ENCODE measurements at regions not wholly inside any gene's neighbourhood (a gene's known extent, or its start where the extent isn't known, plus 50 kb on each side); places are given as distances from the start of the nearest gene placed in this dataset.

DNA sequence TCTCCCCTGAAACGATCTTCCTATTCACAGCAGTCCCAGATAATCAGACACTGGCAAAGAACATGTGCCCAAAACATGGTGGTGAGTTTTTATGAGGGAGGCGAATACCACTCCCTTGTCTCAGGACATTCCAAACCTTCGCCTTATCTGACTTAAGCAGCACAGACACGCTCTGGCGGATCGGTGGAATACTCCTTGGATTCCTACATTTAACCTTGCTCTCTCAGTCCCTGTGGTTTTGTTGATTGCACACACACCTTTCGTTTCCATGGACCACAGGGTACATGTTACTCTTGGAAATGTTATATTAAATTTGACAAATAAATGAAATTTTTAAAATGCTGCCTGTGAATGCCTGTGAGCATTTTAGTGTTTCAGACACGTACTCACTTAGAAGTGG is 87.8 kb upstream of the CPEB4 start:
- DNase-seq (ENCODE audit: low read depth in 4 of 6, low spot score in 6 of 6), result no peak
- Histone ChIP-seq H3K27ac (ENCODE audit: low read depth, low read length) (no peak overlapping the region), H3K4me1 (ENCODE audit: control insufficient read depth, insufficient read depth, low read length) (peaks cover 6% of the 10 kb centered on the region), H3K27me3 (ENCODE audit: control insufficient read depth, insufficient read depth, low read length) (no peaks in the 10 kb centered on the region), H3K4me3 (ENCODE audit: low read depth, low read length) (no peak overlapping the region), H3K9me3 (ENCODE audit: control insufficient read depth, insufficient read depth, low read length) (no peaks in the 10 kb centered on the region), H3K36me3 (ENCODE audit: control insufficient read depth, insufficient read depth, low read length) (no peaks in the 10 kb centered on the region)
- 71% methylated on average over 1 of the region's 8 CpGs for WGBS (ENCODE audit: insufficient coverage)

GRCh38 chr5:173801006-173801405 is 87.1 kb upstream of the CPEB4 start:
- H3K36me3 ChIP-seq (ENCODE audit: control insufficient read depth, insufficient read depth, low read length), result no peaks in the 10 kb centered on the region
- H3K27ac ChIP-seq (ENCODE audit: low read depth, low read length), result no peak overlapping the region
- 80% methylated on average over 5 of the region's 8 CpGs for WGBS (ENCODE audit: insufficient coverage)

GRCh38 chr5:173802670-173803165 is 85.4 kb upstream of the CPEB4 start:
- 87% methylated on average over 3 of the region's 7 CpGs for WGBS (ENCODE audit: insufficient coverage)
- Histone ChIP-seq H3K4me1 (ENCODE audit: control insufficient read depth, insufficient read depth, low read length) (peaks cover 21% of the 10 kb centered on the region), H3K4me3 (ENCODE audit: low read depth, low read length) (no peak overlapping the region), H3K27me3 (ENCODE audit: control insufficient read depth, insufficient read depth, low read length) (no peaks in the 10 kb centered on the region), H3K9me3 (ENCODE audit: control insufficient read depth, insufficient read depth, low read length) (no peaks in the 10 kb centered on the region), H3K36me3 (ENCODE audit: control insufficient read depth, insufficient read depth, low read length) (no peaks in the 10 kb centered on the region), H3K27ac (ENCODE audit: low read depth, low read length) (no peak overlapping the region)
- DNase-seq (ENCODE audit: low read depth in 4 of 6, low spot score in 6 of 6), result no peak

More at GRCh38 chr5:173801006-173801405, 87.1 kb upstream of the CPEB4 start:
- no peak for DNase-seq (ENCODE audit: low read depth in 4 of 6, low spot score in 6 of 6)
- H3K9me3 ChIP-seq (ENCODE audit: control insufficient read depth, insufficient read depth, low read length), result no peaks in the 10 kb centered on the region
- H3K4me3 ChIP-seq (ENCODE audit: low read depth, low read length), result no peak overlapping the region
- H3K4me1 ChIP-seq (ENCODE audit: control insufficient read depth, insufficient read depth, low read length), result peaks cover 6% of the 10 kb centered on the region
- H3K27me3 ChIP-seq (ENCODE audit: control insufficient read depth, insufficient read depth, low read length), result no peaks in the 10 kb centered on the region

- no peaks in the 10 kb centered on the region for H3K9me3 ChIP-seq (ENCODE audit: control insufficient read depth, insufficient read depth, low read length)
- H3K27me3 ChIP-seq (ENCODE audit: control insufficient read depth, insufficient read depth, low read length), result no peaks in the 10 kb centered on the region
- peaks cover 21% of the 10 kb centered on the region for H3K4me1 ChIP-seq (ENCODE audit: control insufficient read depth, insufficient read depth, low read length)
- H3K36me3 ChIP-seq (ENCODE audit: control insufficient read depth, insufficient read depth, low read length), result no peaks in the 10 kb centered on the region
- no peak for DNase-seq (ENCODE audit: low read depth in 4 of 6, low spot score in 6 of 6)
- no peak overlapping the region for H3K4me3 ChIP-seq (ENCODE audit: low read depth, low read length)
- H3K27ac ChIP-seq (ENCODE audit: low read depth, low read length), result no peak overlapping the region
- whole genome bisulfite sequencing (ENCODE audit: insufficient coverage), result 100% methylated on average over 2 of the region's 7 CpGs
Measured at GRCh38 chr5:173804579-173804978, 83.6 kb upstream of the CPEB4 start.

DNA sequence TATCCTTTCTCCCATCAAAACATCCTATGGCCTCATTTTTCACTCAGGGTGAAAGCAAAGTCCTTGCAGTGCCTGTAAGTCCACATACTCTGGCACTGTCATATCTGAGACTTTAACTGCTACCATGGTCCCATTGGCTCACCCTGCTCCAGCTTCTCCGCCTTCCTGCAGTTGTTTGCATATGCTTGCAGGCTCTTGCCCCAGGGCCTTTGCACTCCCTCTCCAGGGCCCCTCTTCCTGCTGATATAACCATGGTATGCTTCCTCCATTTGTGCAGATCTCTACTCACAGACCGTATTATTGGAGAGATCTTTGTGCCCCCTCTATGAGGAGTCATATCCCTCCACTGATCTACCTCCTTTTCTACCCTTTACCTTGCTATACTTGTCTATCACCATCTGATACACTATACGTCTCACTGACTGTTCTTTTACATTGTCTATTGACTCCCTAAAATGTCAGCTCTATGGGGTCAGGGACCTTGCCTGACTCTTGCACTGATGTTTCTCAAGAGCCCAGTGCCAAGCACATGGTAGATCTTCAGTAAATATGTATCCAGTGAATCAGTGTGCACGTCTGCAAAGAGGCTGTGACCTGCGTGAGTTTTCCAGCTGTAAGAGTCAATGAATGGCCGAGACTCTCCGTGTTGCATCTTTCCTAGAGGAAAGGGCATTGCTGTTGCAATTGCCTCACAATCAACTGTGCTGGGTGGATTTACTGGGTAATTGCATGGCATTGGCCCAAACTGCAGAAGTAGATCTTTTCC is 81.7 kb upstream of the CPEB4 start:
- H3K27me3 ChIP-seq (ENCODE audit: control insufficient read depth, insufficient read depth, low read length), result no peaks in the 10 kb centered on the region
- H3K9me3 ChIP-seq (ENCODE audit: control insufficient read depth, insufficient read depth, low read length), result no peaks in the 10 kb centered on the region
- no peak for DNase-seq (ENCODE audit: low read depth in 4 of 6, low spot score in 6 of 6)
- no peaks in the 10 kb centered on the region for H3K36me3 ChIP-seq (ENCODE audit: control insufficient read depth, insufficient read depth, low read length)
- no peak overlapping the region for H3K4me3 ChIP-seq (ENCODE audit: low read depth, low read length)
- 54% methylated on average over 7 of the region's 7 CpGs for WGBS (ENCODE audit: insufficient coverage)
- H3K27ac ChIP-seq (ENCODE audit: low read depth, low read length), result peak overlapping the region; percentile 62
- H3K4me1 ChIP-seq (ENCODE audit: control insufficient read depth, insufficient read depth, low read length), result peaks cover 21% of the 10 kb centered on the region

GRCh38 chr5:173807181-173807655 is 80.9 kb upstream of the CPEB4 start:
- peak overlapping the region; percentile 62 for H3K27ac ChIP-seq (ENCODE audit: low read depth, low read length)
- no peaks in the 10 kb centered on the region for H3K9me3 ChIP-seq (ENCODE audit: control insufficient read depth, insufficient read depth, low read length)
- peaks cover 21% of the 10 kb centered on the region for H3K4me1 ChIP-seq (ENCODE audit: control insufficient read depth, insufficient read depth, low read length)
- H3K4me3 ChIP-seq (ENCODE audit: low read depth, low read length), result no peak overlapping the region
- 45% methylated on average over 11 of the region's 17 CpGs for WGBS (ENCODE audit: insufficient coverage)
- H3K36me3 ChIP-seq (ENCODE audit: control insufficient read depth, insufficient read depth, low read length), result no peaks in the 10 kb centered on the region
- peak; percentile 56 to 83 (median 64) for DNase-seq (ENCODE audit: low read depth in 4 of 6, low spot score in 6 of 6)
- H3K27me3 ChIP-seq (ENCODE audit: control insufficient read depth, insufficient read depth, low read length), result no peaks in the 10 kb centered on the region

DNA sequence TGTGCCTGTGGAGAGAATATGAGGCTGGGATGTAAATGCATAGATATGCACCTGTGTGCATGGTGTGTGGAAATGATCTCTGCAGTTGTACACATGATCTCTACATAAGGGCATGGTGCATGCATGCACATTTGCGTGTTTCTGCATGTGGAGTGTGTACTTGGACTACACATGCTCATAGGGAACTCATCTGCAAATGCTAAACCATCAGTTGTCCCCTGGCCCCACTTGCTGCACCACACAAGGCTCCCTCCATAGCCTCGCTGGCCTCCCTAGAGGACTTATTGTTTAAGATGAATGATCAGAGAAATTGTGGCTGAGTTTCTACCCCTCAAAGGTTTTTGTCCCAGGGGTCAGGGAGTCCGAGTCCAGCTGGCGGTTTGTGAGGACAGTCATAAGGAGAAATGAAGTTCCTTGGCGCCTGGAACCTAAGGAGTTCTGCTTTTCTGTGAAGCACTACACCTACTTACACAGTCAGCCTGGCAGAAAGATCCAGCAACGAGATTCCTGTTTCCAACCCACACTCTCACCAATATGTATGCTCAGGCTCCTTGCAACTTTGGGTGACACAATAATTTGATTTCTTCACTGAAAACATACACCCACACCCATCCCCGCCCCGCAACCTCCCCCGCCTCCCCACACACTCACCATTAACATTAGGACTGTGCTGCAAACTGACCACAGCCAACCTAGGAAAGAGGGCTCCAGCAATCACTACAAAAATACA is 79.9 kb upstream of the CPEB4 start:
- no peaks in the 10 kb centered on the region for H3K27me3 ChIP-seq (ENCODE audit: control insufficient read depth, insufficient read depth, low read length)

GRCh38 chr5:173809014-173809413 is 79.1 kb upstream of the CPEB4 start:
- H3K27ac ChIP-seq (ENCODE audit: low read depth, low read length), result no peak overlapping the region
- no peak for DNase-seq (ENCODE audit: low read depth in 4 of 6, low spot score in 6 of 6)
- no peaks in the 10 kb centered on the region for H3K27me3 ChIP-seq (ENCODE audit: control insufficient read depth, insufficient read depth, low read length)
- H3K4me1 ChIP-seq (ENCODE audit: control insufficient read depth, insufficient read depth, low read length), result peaks cover 21% of the 10 kb centered on the region
- 98% methylated on average over 4 of the region's 6 CpGs for WGBS (ENCODE audit: insufficient coverage)
- H3K9me3 ChIP-seq (ENCODE audit: control insufficient read depth, insufficient read depth, low read length), result no peaks in the 10 kb centered on the region
- no peaks in the 10 kb centered on the region for H3K36me3 ChIP-seq (ENCODE audit: control insufficient read depth, insufficient read depth, low read length)
- no peak overlapping the region for H3K4me3 ChIP-seq (ENCODE audit: low read depth, low read length)

More for the DNA sequence above, 79.9 kb upstream of the CPEB4 start:
- 98% methylated on average over 6 of the region's 9 CpGs for WGBS (ENCODE audit: insufficient coverage)
- Histone ChIP-seq H3K9me3 (ENCODE audit: control insufficient read depth, insufficient read depth, low read length) (no peaks in the 10 kb centered on the region), H3K36me3 (ENCODE audit: control insufficient read depth, insufficient read depth, low read length) (no peaks in the 10 kb centered on the region), H3K27ac (ENCODE audit: low read depth, low read length) (no peak overlapping the region), H3K4me3 (ENCODE audit: low read depth, low read length) (no peak overlapping the region), H3K4me1 (ENCODE audit: control insufficient read depth, insufficient read depth, low read length) (peaks cover 21% of the 10 kb centered on the region)
- DNase-seq (ENCODE audit: low read depth in 4 of 6, low spot score in 6 of 6), result no peak

DNA sequence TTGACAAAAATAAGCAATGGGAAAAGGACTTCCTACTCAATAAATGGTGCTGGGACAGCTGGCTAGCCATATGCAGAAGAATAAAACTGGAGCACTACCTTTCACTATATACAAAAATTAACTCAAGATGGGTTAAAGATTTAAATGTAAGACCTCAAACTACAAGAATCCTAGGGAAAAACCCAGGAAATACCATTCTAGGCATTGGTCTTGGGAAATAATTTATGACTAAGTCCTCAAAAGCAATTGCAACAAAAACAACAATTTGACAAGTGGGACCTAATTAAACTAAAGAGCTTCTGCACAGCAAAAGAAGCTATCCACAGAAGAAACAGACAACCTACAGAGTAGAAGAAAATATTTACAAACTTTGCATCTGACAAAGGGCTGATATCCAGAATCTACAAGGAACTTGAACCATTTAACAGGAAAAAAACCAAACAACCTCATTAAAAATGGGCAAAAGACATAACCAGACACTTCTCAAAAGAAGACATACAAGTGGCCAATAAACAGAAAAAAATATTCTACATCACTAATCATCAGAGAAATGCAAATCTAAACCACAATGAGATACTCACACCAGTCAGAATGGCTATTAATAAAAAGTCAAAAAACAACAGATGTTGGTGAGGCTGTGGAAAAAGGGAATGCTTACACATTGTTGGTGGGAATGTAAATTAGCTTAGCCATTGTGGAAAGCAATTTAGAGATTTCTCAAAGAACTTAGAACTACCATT is 75.2 kb upstream of the CPEB4 start:
- H3K4me3 ChIP-seq (ENCODE audit: low read depth, low read length), result no peak overlapping the region
- no peak overlapping the region for H3K27ac ChIP-seq (ENCODE audit: low read depth, low read length)
- peaks cover 4% of the 10 kb centered on the region for H3K4me1 ChIP-seq (ENCODE audit: control insufficient read depth, insufficient read depth, low read length)
- H3K9me3 ChIP-seq (ENCODE audit: control insufficient read depth, insufficient read depth, low read length), result no peaks in the 10 kb centered on the region
- no peaks in the 10 kb centered on the region for H3K27me3 ChIP-seq (ENCODE audit: control insufficient read depth, insufficient read depth, low read length)
- no peak for DNase-seq (ENCODE audit: low read depth in 4 of 6, low spot score in 6 of 6)
- no peaks in the 10 kb centered on the region for H3K36me3 ChIP-seq (ENCODE audit: control insufficient read depth, insufficient read depth, low read length)
